Gastrocnemius medialis (tissue), 4 donors: ENCODE measurements at regions not wholly inside any gene's neighbourhood (a gene's known extent, or its start where the extent isn't known, plus 50 kb on each side); places are given as distances from the start of the nearest gene placed in this dataset.

ENCODE experiments used
- ATAC-seq, 2 donors: fragments of 150-250 bp; one replicate each; pipeline ENCODE4 v1.9.1; 2016
- DNase-seq, 2 donors: peaks; one replicate each; pipeline ENCODE4 v3.0.0-alpha.2; 2019
- H3K27ac ChIP-seq, 4 donors: fragments of 200-600 bp; sonication (generic); 1 replicate in 1 of 4; 2 replicates in 3 of 4; pipeline ENCODE4 v1.5.1; 2016 to 2018; ENCODE audit warnings: mild to moderate bottlenecking in 2 of 4, moderate library complexity in 1 of 4
- H3K27me3 ChIP-seq, 3 donors: fragments of 200-600 bp; sonication (generic) in 2 of 3; 1 replicate in 1 of 3; 2 replicates in 2 of 3; pipeline versions ENCODE4 v1.5.1 to v1.6.0; 2016 to 2019; ENCODE audit warnings: mild to moderate bottlenecking in 1 of 3, moderate library complexity in 1 of 3
- H3K36me3 ChIP-seq, 2 donors: fragments of 200-600 bp; sonication (generic) in 1 of 2; one replicate each; pipeline ENCODE4 v1.5.1; 2017 to 2018
- H3K4me1 ChIP-seq, 2 donors: fragments of 200-600 bp; sonication (generic) in 1 of 2; one replicate each; pipeline ENCODE4 v1.5.1; 2016 to 2017; ENCODE audit warnings: mild to moderate bottlenecking in 2 of 2
- H3K4me3 ChIP-seq, 4 donors: fragments of 200-600 bp; sonication (generic) in 3 of 4; 1 replicate in 1 of 4; 2 replicates in 3 of 4; pipeline ENCODE4 v1.5.1; 2016 to 2019; ENCODE audit warnings: mild to moderate bottlenecking in 2 of 4
- H3K9me3 ChIP-seq, 3 donors: fragments of 200-600 bp; sonication (generic) in 2 of 3; 1 replicate in 1 of 3; 2 replicates in 2 of 3; pipeline ENCODE4 v1.5.1; 2016 to 2019
- CTCF ChIP-seq, 5 experiments: fragments of 450-650 bp in 3 of 5; fragments of 200-600 bp in 2 of 5; sonication (generic) in 2 of 5; IDR thresholded peaks in 4 of 5; conservative IDR thresholded peaks in 1 of 5; 1 replicate in 4 of 5; 2 replicates in 1 of 5; pipeline ENCODE4 v1.5.1; 2016 to 2019; ENCODE audit warnings: antibody characterized with exemption in 5 of 5, mild to moderate bottlenecking in 3 of 5, moderate library complexity in 3 of 5
- POLR2A ChIP-seq, 2 donors: fragments of 450-650 bp; IDR thresholded peaks; one replicate each; pipeline ENCODE4 v1.6.1; 2017; ENCODE audit warnings: antibody characterized with exemption in 2 of 2, mild to moderate bottlenecking in 2 of 2, moderate library complexity in 2 of 2
- in situ Hi-C, 4 donors: fragments of 200-750 bp; cut with MboI; loops; one replicate each; pipeline versions ENCODE4 v1.15.0 to v1.8.0; 2017; ENCODE audit warnings: low sequenced_read_pairs in 4 of 4
- intact Hi-C: fragments of 100-400 bp; cut with DNase I; formaldehyde crosslinking; loops from one replicate; pipeline ENCODE4 v1.15.1; 2023; ENCODE audit warnings: low total_unique reads

GRCh38 chr22:34579519-34579918 lies 486.4 kb upstream of the ISX start:
- H3K4me1 ChIP-seq, result no peaks in the 10 kb centered on the region
- no peak overlapping the region for H3K4me3 ChIP-seq
- DNase-seq, result no peak
- H3K27me3 ChIP-seq, result no peaks in the 10 kb centered on the region
- TF ChIP-seq CTCF (IDR thresholded peaks at IDR 0.05 in 4 of 5, conservative IDR thresholded peaks at IDR 0.05 in 1 of 5), result no peak
- TF ChIP-seq POLR2A (IDR thresholded peaks at IDR 0.05), result no peak
- in situ Hi-C loops, result no loop called here
- no peaks in the 10 kb centered on the region for H3K9me3 ChIP-seq
- H3K36me3 ChIP-seq, result no peaks in the 10 kb centered on the region
- intact Hi-C loops, result no loop called here
- no peak for ATAC-seq
- H3K27ac ChIP-seq, result no peak overlapping the region

GRCh38 chr22:34587357-34588356 lies 478.3 kb upstream of the ISX start:
- no peak for ATAC-seq
- DNase-seq, result no peak
- H3K27me3 ChIP-seq, result no peaks in the 10 kb centered on the region
- intact Hi-C loops, result no loop called here
- H3K27ac ChIP-seq, result no peak overlapping the region
- TF ChIP-seq CTCF (IDR thresholded peaks at IDR 0.05 in 4 of 5, conservative IDR thresholded peaks at IDR 0.05 in 1 of 5) (no peak), POLR2A (IDR thresholded peaks at IDR 0.05) (no peak)
- H3K4me1 ChIP-seq, result no peaks in the 10 kb centered on the region
- no peaks in the 10 kb centered on the region for H3K36me3 ChIP-seq
- in situ Hi-C loops, result no loop called here
- no peak overlapping the region for H3K4me3 ChIP-seq
- no peaks in the 10 kb centered on the region for H3K9me3 ChIP-seq

GRCh38 chr22:34588871-34589545 lies 476.9 kb upstream of the ISX start:
- no peak for DNase-seq
- ATAC-seq, result no peak
- intact Hi-C loops (no loop called here), in situ Hi-C loops (no loop called here)
- Histone ChIP-seq H3K36me3 (no peaks in the 10 kb centered on the region), H3K9me3 (no peaks in the 10 kb centered on the region), H3K4me3 (no peak overlapping the region), H3K4me1 (no peaks in the 10 kb centered on the region), H3K27ac (no peak overlapping the region), H3K27me3 (no peaks in the 10 kb centered on the region)
- TF ChIP-seq POLR2A (IDR thresholded peaks at IDR 0.05) (no peak), CTCF (IDR thresholded peaks at IDR 0.05 in 4 of 5, conservative IDR thresholded peaks at IDR 0.05 in 1 of 5) (no peak)

- H3K27me3 ChIP-seq, result no peaks in the 10 kb centered on the region
- no peaks in the 10 kb centered on the region for H3K4me1 ChIP-seq
- ATAC-seq (no peak), DNase-seq (no peak)
- no peaks in the 10 kb centered on the region for H3K36me3 ChIP-seq
- H3K4me3 ChIP-seq, result no peak overlapping the region
- TF ChIP-seq CTCF (IDR thresholded peaks at IDR 0.05 in 4 of 5, conservative IDR thresholded peaks at IDR 0.05 in 1 of 5), result no peak
- TF ChIP-seq POLR2A (IDR thresholded peaks at IDR 0.05), result no peak
- in situ Hi-C loops (no loop called here), intact Hi-C loops (no loop called here)
- H3K27ac ChIP-seq, result no peak overlapping the region
- no peaks in the 10 kb centered on the region for H3K9me3 ChIP-seq
Measured at GRCh38 chr22:34592123-34592740, 473.7 kb upstream of the ISX start.
